GM21619 (cell line): ENCODE measurements at regions not wholly inside any gene's neighbourhood (a gene's known extent, or its start where the extent isn't known, plus 50 kb on each side); places are given as distances from the start of the nearest gene placed in this dataset.

Source experiments
- ATAC-seq: cut with Tn5 transposase; IDR thresholded peaks from one replicate; pipeline ENCODE4 v1.9.1; 2021; ENCODE audit not compliant: unreplicated experiment

DNA sequence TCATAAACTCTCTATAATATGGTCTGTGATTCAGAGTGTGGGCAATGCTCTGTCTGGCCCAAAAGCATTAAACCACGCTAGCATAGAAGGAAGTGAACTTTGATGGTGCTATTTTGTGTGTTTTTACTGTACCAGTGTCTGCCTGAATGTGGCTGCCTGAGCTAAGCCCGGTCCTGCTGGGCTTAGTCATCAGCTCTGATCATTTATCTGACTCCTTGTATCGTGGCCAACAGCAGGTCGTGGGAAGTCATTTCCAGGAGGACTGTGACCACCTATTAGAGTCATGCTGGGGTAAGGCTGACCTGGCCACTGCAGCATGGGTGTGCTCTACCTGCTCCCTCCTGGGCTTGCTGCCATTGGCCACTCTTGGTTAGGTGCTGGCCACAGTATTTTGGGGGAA lies 239.1 kb upstream of the CEP162 start:
- no peak for ATAC-seq

DNA sequence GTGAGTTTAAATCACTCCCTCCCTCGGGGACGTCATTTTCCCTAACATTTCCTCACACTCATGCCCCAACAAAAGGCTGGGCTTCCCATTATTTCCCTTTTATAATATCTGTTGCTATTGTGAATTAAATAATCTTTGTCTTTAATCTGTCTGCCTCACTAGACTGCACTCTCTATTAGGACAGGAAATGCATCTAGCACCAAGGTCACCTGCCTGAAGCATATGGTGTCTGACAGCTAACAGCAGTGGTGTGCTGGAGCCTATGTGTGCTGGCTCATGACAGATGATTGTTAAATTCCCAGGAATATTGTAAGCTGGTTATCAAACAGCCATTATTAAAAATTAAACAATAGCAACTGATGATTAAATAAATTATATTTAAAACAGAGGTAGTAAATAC lies 237.0 kb upstream of the CEP162 start:
- ATAC-seq: no peak

GRCh38 chr6:84462698-84463097 lies 235.3 kb upstream of the CEP162 start:
- ATAC-seq: no peak

- no peak for ATAC-seq
Measured at GRCh38 chr6:84461461-84461860, 234.0 kb upstream of the CEP162 start.

GRCh38 chr6:84460491-84460890 lies 233.0 kb upstream of the CEP162 start:
- no peak for ATAC-seq

- ATAC-seq: no peak
Measured at GRCh38 chr6:84459401-84459800, 232.0 kb upstream of the CEP162 start.

GRCh38 chr6:84458271-84458670 lies 230.8 kb upstream of the CEP162 start:
- ATAC-seq: no peak

DNA sequence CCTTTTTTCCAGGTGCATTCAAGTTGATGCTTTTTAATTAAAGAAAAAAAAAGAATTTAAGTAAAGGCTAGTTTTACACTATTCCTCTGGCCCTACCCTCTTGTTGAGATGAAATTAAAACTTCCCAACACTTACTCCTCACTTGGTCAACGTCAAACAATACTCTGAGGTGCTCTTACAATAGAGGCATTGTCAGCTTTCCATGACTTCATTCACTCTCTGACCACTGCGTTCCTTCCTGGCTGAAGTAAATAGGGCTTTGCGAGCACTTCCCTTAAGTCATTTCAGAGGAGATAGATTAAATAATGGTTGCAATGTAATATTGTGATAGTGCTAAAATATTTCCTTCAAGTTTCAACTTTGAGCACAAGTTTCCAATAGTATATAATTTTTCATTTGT lies 229.8 kb upstream of the CEP162 start:
- no peak for ATAC-seq

GRCh38 chr6:84456803-84457202 lies 229.4 kb upstream of the CEP162 start:
- no peak for ATAC-seq

- ATAC-seq: no peak
Measured at GRCh38 chr6:84455511-84456029, 228.1 kb upstream of the CEP162 start.

- no peak for ATAC-seq
Measured at GRCh38 chr6:84453499-84453898, 226.1 kb upstream of the CEP162 start.

DNA sequence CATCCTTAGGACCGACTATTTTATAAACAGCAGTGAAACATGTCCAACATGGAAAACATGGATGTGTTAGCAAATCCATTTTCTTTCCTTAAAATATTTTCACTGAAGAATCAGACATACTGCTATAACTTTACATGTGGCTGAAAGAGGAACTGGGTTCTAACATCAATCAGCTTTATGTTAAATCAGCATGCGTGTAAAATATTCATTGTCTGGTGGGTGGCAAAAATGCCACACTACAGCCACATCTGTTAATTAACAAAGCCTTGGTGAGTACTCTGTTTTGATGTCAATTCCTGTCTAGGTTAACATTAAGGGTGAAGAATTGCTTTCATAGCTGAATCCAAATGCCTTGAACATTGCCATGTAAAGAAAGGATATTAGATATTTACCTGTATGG lies 222.6 kb upstream of the CEP162 start:
- ATAC-seq: no peak

DNA sequence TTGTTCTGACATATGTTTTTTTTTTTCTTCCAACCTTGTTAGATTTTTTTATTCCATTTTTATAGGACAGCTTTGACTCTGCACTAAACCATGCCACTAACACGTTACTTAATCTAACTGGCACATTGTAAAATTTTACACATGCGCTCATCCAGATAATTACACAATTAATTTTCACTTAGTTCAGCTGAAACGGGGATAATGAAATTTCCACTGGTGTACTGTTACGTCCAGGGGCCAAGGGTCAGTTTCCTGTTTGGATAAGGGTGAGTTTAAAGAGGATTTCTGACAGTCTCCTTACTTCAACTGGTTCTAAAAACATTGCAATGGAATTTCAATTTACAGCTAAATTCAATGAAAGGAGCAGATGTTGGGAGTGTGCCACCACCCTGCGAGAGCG lies 221.8 kb upstream of the CEP162 start:
- ATAC-seq: no peak

DNA sequence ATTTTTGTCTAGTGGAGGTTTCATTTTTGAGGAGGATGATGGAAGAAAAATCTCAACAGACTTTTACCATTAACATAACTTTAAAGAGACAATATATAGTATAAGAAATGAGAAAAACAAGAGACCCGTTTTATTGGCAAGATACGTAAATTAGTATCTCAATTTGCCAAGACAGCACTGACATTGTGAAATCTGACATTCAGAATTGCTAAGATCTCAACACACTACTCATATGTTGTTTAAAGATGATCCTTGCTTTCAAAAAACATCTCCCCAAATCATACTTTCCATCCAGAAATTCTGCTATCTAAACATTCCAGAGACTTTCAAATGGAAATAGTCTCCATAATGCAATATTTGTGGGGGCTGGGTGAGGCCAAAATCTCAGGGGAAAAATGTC lies 220.9 kb upstream of the CEP162 start:
- ATAC-seq: no peak

DNA sequence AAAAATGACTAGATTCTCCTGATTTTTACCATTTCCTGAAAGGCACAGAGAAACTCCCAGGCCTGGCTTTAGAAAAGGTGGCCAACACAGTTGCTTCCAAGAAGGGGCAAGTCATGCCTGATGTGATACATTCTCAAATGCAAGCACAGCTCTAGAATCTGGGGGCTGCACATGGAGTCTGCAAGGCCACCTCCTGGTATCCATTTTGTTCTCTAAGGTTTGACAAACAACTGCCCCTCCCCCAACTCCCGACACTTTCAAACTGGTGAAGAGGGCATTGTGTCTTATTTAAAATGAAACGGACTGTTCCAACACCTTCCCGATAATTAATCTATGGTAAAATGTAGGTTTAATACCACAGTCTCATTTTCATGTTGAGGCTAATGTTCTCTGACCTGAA lies 220.2 kb upstream of the CEP162 start:
- ATAC-seq: no peak

DNA sequence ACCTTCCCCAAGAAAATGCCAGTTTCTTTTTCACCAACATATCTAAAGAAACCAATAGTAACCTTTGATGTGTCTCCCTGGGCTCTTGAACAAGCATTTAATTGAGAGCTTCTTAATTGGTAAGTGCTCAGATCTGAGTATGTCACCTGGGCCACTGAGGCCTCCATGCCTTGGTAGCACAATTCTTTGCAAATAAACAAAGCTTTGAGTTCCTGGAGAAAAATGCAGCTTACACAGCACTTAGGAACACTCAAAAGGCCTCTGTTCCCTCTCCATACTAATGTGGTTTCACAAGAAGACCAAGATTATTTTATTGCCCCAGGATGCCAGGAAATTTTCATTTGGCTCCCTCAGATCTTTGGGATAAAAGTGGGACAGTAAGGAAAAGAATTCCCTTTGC lies 217.6 kb upstream of the CEP162 start:
- ATAC-seq: no peak

DNA sequence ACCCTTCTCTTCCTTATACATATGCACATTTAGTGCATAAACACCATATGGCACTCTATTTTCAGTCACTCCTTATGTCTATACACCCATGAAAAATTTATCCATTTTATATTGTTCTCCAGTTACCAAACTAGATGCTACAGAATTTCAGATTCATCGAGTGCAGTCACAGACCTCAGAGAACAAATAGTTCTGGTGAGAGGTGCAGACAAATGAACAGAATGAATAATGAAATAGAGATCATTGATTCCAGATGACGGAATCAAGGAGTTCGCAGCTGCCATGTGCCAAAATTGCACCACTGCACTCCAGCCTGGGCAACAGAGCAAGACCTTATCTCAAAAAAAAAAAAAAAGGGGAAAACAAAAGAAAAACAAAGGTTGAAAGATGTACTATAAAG lies 214.8 kb upstream of the CEP162 start:
- ATAC-seq: no peak

DNA sequence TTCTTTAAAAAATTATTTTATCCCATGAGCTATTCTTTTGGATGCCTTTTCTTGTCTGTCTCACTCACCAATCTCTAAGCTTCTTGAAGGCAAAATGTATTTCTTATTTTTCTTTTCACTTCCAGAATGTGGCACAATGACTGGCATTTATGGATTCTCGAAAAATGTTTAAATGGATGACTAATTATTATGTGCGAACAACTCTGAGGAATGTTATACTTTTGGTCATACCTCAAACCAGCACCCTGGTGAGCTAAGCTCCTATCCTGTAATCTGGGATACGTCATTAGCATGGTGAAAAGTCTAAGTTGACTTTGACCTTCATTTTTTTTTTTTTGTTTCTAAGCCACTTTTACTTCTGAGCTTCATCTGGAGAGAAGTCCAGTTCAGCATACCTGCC lies 214.0 kb upstream of the CEP162 start:
- no peak for ATAC-seq

- ATAC-seq: no peak
Measured at GRCh38 chr6:84434550-84434949, 207.1 kb upstream of the CEP162 start.

GRCh38 chr6:84432619-84433018 lies 205.2 kb upstream of the CEP162 start:
- ATAC-seq: no peak

GRCh38 chr6:84428300-84428907 lies 201.0 kb upstream of the CEP162 start:
- ATAC-seq: peak; percentile 58

GRCh38 chr6:84425971-84426705 lies 198.7 kb upstream of the CEP162 start:
- ATAC-seq: no peak

DNA sequence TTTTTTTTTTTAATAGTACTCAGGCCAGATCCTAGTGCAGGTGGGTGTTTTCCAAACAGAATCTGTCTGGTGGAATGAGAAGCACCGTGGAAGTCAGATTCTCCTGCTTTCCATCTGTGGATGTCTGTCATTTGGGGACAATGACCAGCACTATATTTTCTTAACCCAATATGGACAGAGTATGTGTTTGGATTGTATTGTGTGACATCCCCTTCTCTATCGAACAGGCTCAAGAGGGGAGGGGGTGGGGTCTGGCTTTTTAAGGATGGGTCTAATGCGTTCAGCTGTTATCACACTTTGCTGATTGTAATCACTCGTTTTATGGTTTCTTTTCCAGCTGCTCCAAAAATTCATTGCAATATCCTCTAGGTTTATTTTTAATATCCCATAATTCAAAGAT lies 197.5 kb upstream of the CEP162 start:
- no peak for ATAC-seq
